A549 (cell line): ENCODE measurements at regions not wholly inside any gene's neighbourhood (a gene's known extent, or its start where the extent isn't known, plus 50 kb on each side); places are given as distances from the start of the nearest gene placed in this dataset.

Experiments used
- ATAC-seq, 2 experiments: fragments of 200-7000 bp in 1 of 2; fragments of >200 bp in 1 of 2; cut with Nextera tagmentation in 1 of 2; cut with Tn5 transposase in 1 of 2; 3 replicates each; pipeline versions ENCODE4 v1.8.0 to v1.9.1; 2018 to 2020; ENCODE audit warnings: mild to moderate bottlenecking in 1 of 2, moderate library complexity in 1 of 2
- CTCF ChIA-PET: fragments of 300-600 bp; sonication (Branson Sonifier 250); formaldehyde crosslinking; extraction: SDS; loops from one replicate; lab custom pipeline; 2021; ENCODE audit warnings: antibody characterized with exemption, inconsistent platforms; lab: Yijun Ruan, JAX
- POLR2A ChIA-PET: fragments of 350-600 bp; formaldehyde crosslinking; extraction: SDS; loops from one replicate; lab custom pipeline; 2021; ENCODE audit warnings: antibody characterized with exemption, inconsistent platforms; lab: Yijun Ruan, JAX
- DNase-seq, 2 experiments: peaks; one replicate each; pipeline versions ENCODE4 v3.0.0 to v3.0.0-alpha.2; 2011 to 2016; ENCODE audit warnings: low read depth in 1 of 2, low spot score in 1 of 2
- FAIRE-seq: peaks from 2 replicates; lab custom pipeline; 2011; peaks lifted over from hg19 to GRCh38; lab: Jason Lieb, UNC
- H3K27ac ChIP-seq, 2 experiments: fragments of >200 bp; sonication (Bioruptor Twin); formaldehyde crosslinking; 3 replicates each; pipeline ENCODE4 v1.5.1; 2016 to 2017
- H3K4me1 ChIP-seq: fragments of >200 bp; sonication (Bioruptor Twin); formaldehyde crosslinking; 3 replicates; pipeline ENCODE4 v1.6.1; 2016
- H3K4me2 ChIP-seq: fragments of >200 bp; sonication (Bioruptor Twin); formaldehyde crosslinking; 3 replicates; pipeline ENCODE4 v1.6.1; 2016
- H3K4me3 ChIP-seq: fragments of >200 bp; sonication (Bioruptor Twin); formaldehyde crosslinking; 3 replicates; pipeline ENCODE4 v1.5.1; 2016
- H3K9me3 ChIP-seq: fragments of >200 bp; sonication (Bioruptor Twin); formaldehyde crosslinking; 3 replicates; pipeline ENCODE4 v1.6.1; 2016
- ATOH8 ChIP-seq: fragments of 250-450 bp; sonication (Bioruptor Pico); IDR thresholded peaks from 2 replicates; pipeline ENCODE4 v1.5.0; 2020; ENCODE audit warnings: low read depth, mild to moderate bottlenecking, moderate library complexity
- BHLHE40 ChIP-seq: IDR thresholded peaks from 2 replicates; pipeline ENCODE4 v1.6.1; 2012; ENCODE audit warnings: low read depth, low read length, inconsistent platforms
- CBX2 ChIP-seq: fragments of 200-600 bp; sonication (generic); IDR thresholded peaks from 2 replicates; pipeline ENCODE4 v1.6.1; 2016; ENCODE audit warnings: low read depth, mild to moderate bottlenecking, borderline replicate concordance
- CEBPB ChIP-seq, 2 experiments: fragments of >200 bp in 1 of 2; sonication (Bioruptor Twin) in 1 of 2; formaldehyde crosslinking in 1 of 2; IDR thresholded peaks; 2 replicates each; pipeline ENCODE4 v1.6.1; 2012 to 2016
- CHD4 ChIP-seq: fragments of 200-600 bp; sonication (generic); IDR thresholded peaks from 2 replicates; pipeline ENCODE4 v1.6.1; 2016; ENCODE audit warnings: antibody characterized with exemption, mild to moderate bottlenecking, borderline replicate concordance
- EP300 ChIP-seq, 2 experiments: fragments of >200 bp; sonication (Bioruptor Twin); formaldehyde crosslinking; IDR thresholded peaks; 2 replicates in 1 of 2; 3 replicates in 1 of 2; pipeline ENCODE4 v1.6.1; 2016 to 2017
- FOSB ChIP-seq: fragments of 250-450 bp; sonication (Bioruptor Pico); IDR thresholded peaks from 2 replicates; pipeline ENCODE4 v1.5.0; 2020; ENCODE audit warnings: mild to moderate bottlenecking, moderate library complexity
- FOSL2 ChIP-seq, 2 experiments: fragments of 450-650 bp in 1 of 2; fragments of >200 bp in 1 of 2; sonication (Bioruptor Twin) in 1 of 2; formaldehyde crosslinking; IDR thresholded peaks; 2 replicates each; pipeline versions ENCODE4 v1.5.0 to v1.6.1; 2016 to 2020; ENCODE audit warnings: mild to moderate bottlenecking in 1 of 2, moderate library complexity in 1 of 2
- HEYL ChIP-seq: fragments of 250-450 bp; sonication (Bioruptor Pico); IDR thresholded peaks from 2 replicates; pipeline ENCODE4 v1.8.0; 2021; ENCODE audit warnings: mild to moderate bottlenecking, moderate library complexity
- HOXA7 ChIP-seq: fragments of 250-450 bp; sonication (Bioruptor Pico); IDR thresholded peaks from 2 replicates; pipeline ENCODE4 v1.5.0; 2020; ENCODE audit warnings: mild to moderate bottlenecking, moderate library complexity
- HOXB13 ChIP-seq: fragments of 250-450 bp; sonication (Bioruptor Pico); IDR thresholded peaks from 2 replicates; pipeline ENCODE4 v1.5.0; 2020; ENCODE audit warnings: low read depth, mild to moderate bottlenecking, moderate library complexity
- KDM5A ChIP-seq: fragments of 200-600 bp; sonication (generic); IDR thresholded peaks from 2 replicates; pipeline ENCODE4 v1.6.1; 2016; ENCODE audit warnings: antibody characterized with exemption, mild to moderate bottlenecking
- MAZ ChIP-seq: fragments of 150-350 bp; IDR thresholded peaks from 2 replicates; pipeline ENCODE4 v1.6.1; 2014; ENCODE audit warnings: antibody characterized with exemption, low read depth, low read length, borderline replicate concordance
- MYC ChIP-seq: IDR thresholded peaks from 2 replicates; pipeline ENCODE4 v1.6.1; 2012; ENCODE audit warnings: mild to moderate bottlenecking, inconsistent platforms, low read length, improper control_type of control experiment, borderline replicate concordance
- PBX3 ChIP-seq: IDR thresholded peaks from 2 replicates; pipeline ENCODE4 v1.6.1; 2012
- PHF8 ChIP-seq: fragments of 200-600 bp; sonication (generic); IDR thresholded peaks from 2 replicates; pipeline ENCODE4 v1.6.1; 2016; ENCODE audit warnings: low read depth, mild to moderate bottlenecking, antibody characterized with exemption, moderate library complexity, borderline replicate concordance
- POLR2A ChIP-seq: IDR thresholded peaks from 2 replicates; pipeline ENCODE4 v1.6.1; 2012; ENCODE audit warnings: mild to moderate bottlenecking, low read length
- RAD21 ChIP-seq, 2 experiments: fragments of >200 bp in 1 of 2; sonication (Bioruptor Twin) in 1 of 2; formaldehyde crosslinking in 1 of 2; IDR thresholded peaks in 1 of 2; conservative IDR thresholded peaks in 1 of 2; 2 replicates in 1 of 2; 3 replicates in 1 of 2; pipeline ENCODE4 v1.6.1; 2012 to 2018; ENCODE audit warnings: inconsistent platforms in 1 of 2
- SMC3 ChIP-seq: fragments of >200 bp; sonication (Bioruptor Twin); formaldehyde crosslinking; IDR thresholded peaks from 3 replicates; pipeline ENCODE4 v1.6.1; 2018; ENCODE audit warnings: inconsistent platforms
- TFCP2L1 ChIP-seq: fragments of 250-450 bp; sonication (Bioruptor Pico); IDR thresholded peaks from 2 replicates; pipeline ENCODE4 v1.5.0; 2021; ENCODE audit warnings: mild to moderate bottlenecking
- ZC3H11A ChIP-seq: fragments of 450-650 bp; IDR thresholded peaks from 2 replicates; pipeline ENCODE4 v1.6.1; 2014; ENCODE audit warnings: antibody characterized with exemption, mild to moderate bottlenecking
- ZSCAN20 ChIP-seq: fragments of 250-450 bp; sonication (Bioruptor Pico); IDR thresholded peaks from 2 replicates; pipeline ENCODE4 v1.8.0; 2022; ENCODE audit warnings: mild to moderate bottlenecking, moderate library complexity
- WGBS: methylation state at CpG from one replicate; pipeline ENCODE4 v1.1.6; 2017; ENCODE audit errors: missing lambda C conversion rate; 5-methylcytosine and 5-hydroxymethylcytosine counted together
- TF ChIP-seq, protein P1 (sequence below): fragments of 150-350 bp; IDR thresholded peaks from 2 replicates; pipeline ENCODE4 v1.6.1; 2014; ENCODE audit warnings: low read depth, mild to moderate bottlenecking, low read length
- TF ChIP-seq, protein P2 (sequence below): IDR thresholded peaks from 2 replicates; pipeline ENCODE4 v1.6.1; 2012; ENCODE audit warnings: low read depth, borderline replicate concordance

- no peak overlapping the region for H3K27ac ChIP-seq
- ChIA-PET CTCF (no interaction called here), POLR2A (no interaction called here)
- no peaks in the 10 kb centered on the region for H3K4me1 ChIP-seq
- no peak for DNase-seq
- 10% methylated on average over 3 of the region's 3 CpGs for WGBS
- no peak overlapping the region for H3K4me2 ChIP-seq
- no peak for FAIRE-seq
- no peak for TF ChIP-seq ZSCAN20 (CRISPR knock-in tag)
- TF ChIP-seq BHLHE40 = no peak
- TF ChIP-seq HOXB13 (CRISPR knock-in tag) = no peak
- no peak for TF ChIP-seq PBX3
- no peak for TF ChIP-seq CEBPB (IDR thresholded peaks at IDR 0.05)
- TF ChIP-seq HEYL (CRISPR knock-in tag) = no peak
- no peak for TF ChIP-seq MYC
- no peak for TF ChIP-seq CHD4
- no peak for TF ChIP-seq KDM5A
- TF ChIP-seq FOSB (CRISPR knock-in tag) = no peak
- no peak for TF ChIP-seq RAD21 (conservative IDR thresholded peaks at IDR 0.05 in 1 of 2, IDR thresholded peaks at IDR 0.05 in 1 of 2)
- TF ChIP-seq POLR2A = no peak
- no peak for TF ChIP-seq ATOH8 (CRISPR knock-in tag)
- no peak for TF ChIP-seq SMC3
- TF ChIP-seq HOXA7 (CRISPR knock-in tag) = no peak
- TF ChIP-seq, protein P1, sequence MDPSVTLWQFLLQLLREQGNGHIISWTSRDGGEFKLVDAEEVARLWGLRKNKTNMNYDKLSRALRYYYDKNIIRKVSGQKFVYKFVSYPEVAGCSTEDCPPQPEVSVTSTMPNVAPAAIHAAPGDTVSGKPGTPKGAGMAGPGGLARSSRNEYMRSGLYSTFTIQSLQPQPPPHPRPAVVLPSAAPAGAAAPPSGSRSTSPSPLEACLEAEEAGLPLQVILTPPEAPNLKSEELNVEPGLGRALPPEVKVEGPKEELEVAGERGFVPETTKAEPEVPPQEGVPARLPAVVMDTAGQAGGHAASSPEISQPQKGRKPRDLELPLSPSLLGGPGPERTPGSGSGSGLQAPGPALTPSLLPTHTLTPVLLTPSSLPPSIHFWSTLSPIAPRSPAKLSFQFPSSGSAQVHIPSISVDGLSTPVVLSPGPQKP = no peak
- TF ChIP-seq EP300 (IDR thresholded peaks at IDR 0.05) = no peak
- TF ChIP-seq CBX2 = no peak
- TF ChIP-seq PHF8 = no peak
- no peak for ATAC-seq
- H3K9me3 ChIP-seq = no peaks in the 10 kb centered on the region
- no peak overlapping the region for H3K4me3 ChIP-seq
Measured at GRCh38 chr2:48886919-48887318, 131.4 kb upstream of the LHCGR start.

DNA sequence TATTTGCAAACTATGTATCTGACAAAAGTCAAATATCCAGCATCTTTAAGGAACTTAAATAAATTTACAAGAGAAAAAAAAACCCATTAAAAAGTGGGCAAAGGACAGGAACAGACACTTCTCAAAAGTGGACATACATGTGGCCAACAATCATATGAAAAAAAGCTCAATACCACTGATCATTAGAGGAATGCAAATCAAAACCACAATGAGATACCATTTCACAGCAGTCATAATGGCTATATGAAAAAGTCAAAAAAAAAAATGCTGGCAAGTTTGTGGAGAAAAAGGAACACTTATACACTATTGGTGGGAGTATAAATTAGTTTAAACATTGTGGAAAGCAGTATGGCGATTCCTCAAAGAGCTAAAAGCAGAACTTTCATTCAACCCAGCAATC, 130.3 kb upstream of the LHCGR start:
- no peak for TF ChIP-seq EP300 (IDR thresholded peaks at IDR 0.05)
- no peak for TF ChIP-seq TFCP2L1
- no peak for TF ChIP-seq ZC3H11A
- TF ChIP-seq ATOH8 (CRISPR knock-in tag) = no peak
- no peak for TF ChIP-seq SMC3
- TF ChIP-seq, protein P2, sequence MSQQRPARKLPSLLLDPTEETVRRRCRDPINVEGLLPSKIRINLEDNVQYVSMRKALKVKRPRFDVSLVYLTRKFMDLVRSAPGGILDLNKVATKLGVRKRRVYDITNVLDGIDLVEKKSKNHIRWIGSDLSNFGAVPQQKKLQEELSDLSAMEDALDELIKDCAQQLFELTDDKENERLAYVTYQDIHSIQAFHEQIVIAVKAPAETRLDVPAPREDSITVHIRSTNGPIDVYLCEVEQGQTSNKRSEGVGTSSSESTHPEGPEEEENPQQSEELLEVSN = no peak
- TF ChIP-seq MYC = no peak
- TF ChIP-seq MAZ = no peak
- TF ChIP-seq PHF8 = no peak
- TF ChIP-seq HOXB13 (CRISPR knock-in tag) = no peak
- TF ChIP-seq FOSL2 (IDR thresholded peaks at IDR 0.05) = no peak
- TF ChIP-seq FOSL2 (CRISPR knock-in tag; IDR thresholded peaks at IDR 0.05) = no peak
- ATAC-seq (no peak), DNase-seq (no peak), FAIRE-seq (no peak)
- Histone ChIP-seq H3K9me3 (no peaks in the 10 kb centered on the region), H3K4me2 (no peak overlapping the region), H3K27ac (no peak overlapping the region), H3K4me1 (no peaks in the 10 kb centered on the region), H3K4me3 (no peak overlapping the region)
- CTCF ChIA-PET = interaction anchor here (0.7 kb wide), 1 partner anchor 85 kb away, joined by 4 read pairs; no protein-coding TSS in a partner anchor
- WGBS = 0% methylated on average over 1 of the region's 1 CpG
- POLR2A ChIA-PET = no interaction called here
